ENCODE measurements at regions not wholly inside any gene's neighbourhood (a gene's known extent, or its start where the extent isn't known, plus 50 kb on each side); places are given as distances from the start of the nearest gene placed in this dataset.

DNA sequence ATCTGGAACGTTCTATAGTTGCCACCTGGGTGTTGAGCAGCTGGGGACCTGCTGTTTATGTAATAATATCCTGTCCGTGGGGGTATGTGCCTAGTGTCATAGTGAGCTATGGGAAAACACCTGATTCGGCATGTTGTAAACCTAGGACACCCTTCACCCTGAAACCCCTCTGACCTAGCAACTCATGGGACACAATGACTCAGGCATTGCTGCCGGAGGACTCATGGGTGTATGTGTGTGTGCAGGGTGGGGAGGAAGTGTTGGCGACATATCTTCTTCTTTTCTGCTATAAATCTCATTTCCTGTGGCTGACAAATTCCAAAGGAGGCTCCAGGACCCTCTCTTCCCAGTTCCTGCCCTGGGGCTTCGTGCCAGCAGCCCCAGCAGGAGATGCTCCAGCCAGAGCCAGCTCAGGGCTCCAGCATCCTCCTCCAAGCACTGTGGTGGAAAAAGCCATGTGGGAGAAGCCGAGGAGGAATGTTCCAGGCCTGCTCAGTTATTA, 77.0 kb upstream of the PODXL start:
- H3K4me1 Mint-ChIP-seq (ENCODE audit: low read depth, unreplicated experiment), result no peaks in the 10 kb centered on the region
- H3K4me3 Mint-ChIP-seq (ENCODE audit: unreplicated experiment), result no peak overlapping the region
- peaks cover 5% of the 10 kb centered on the region for H3K27me3 Mint-ChIP-seq (ENCODE audit: unreplicated experiment)
- no peaks in the 10 kb centered on the region for H3K36me3 Mint-ChIP-seq (ENCODE audit: unreplicated experiment)
- no peak overlapping the region for H3K27ac Mint-ChIP-seq (ENCODE audit: unreplicated experiment)
- no peak for DNase-seq
- TF ChIP-seq, protein P1, sequence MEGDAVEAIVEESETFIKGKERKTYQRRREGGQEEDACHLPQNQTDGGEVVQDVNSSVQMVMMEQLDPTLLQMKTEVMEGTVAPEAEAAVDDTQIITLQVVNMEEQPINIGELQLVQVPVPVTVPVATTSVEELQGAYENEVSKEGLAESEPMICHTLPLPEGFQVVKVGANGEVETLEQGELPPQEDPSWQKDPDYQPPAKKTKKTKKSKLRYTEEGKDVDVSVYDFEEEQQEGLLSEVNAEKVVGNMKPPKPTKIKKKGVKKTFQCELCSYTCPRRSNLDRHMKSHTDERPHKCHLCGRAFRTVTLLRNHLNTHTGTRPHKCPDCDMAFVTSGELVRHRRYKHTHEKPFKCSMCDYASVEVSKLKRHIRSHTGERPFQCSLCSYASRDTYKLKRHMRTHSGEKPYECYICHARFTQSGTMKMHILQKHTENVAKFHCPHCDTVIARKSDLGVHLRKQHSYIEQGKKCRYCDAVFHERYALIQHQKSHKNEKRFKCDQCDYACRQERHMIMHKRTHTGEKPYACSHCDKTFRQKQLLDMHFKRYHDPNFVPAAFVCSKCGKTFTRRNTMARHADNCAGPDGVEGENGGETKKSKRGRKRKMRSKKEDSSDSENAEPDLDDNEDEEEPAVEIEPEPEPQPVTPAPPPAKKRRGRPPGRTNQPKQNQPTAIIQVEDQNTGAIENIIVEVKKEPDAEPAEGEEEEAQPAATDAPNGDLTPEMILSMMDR (IDR thresholded peaks at IDR 0.05; ENCODE audit: partially characterized antibody, unreplicated experiment), result no peak
- H3K9me3 Mint-ChIP-seq (ENCODE audit: unreplicated experiment), result peaks cover 5% of the 10 kb centered on the region

- Mint-ChIP-seq H3K9me3 (ENCODE audit: unreplicated experiment) (peaks cover 6% of the 10 kb centered on the region), H3K27ac (ENCODE audit: unreplicated experiment) (no peak overlapping the region), H3K36me3 (ENCODE audit: unreplicated experiment) (no peaks in the 10 kb centered on the region), H3K27me3 (ENCODE audit: unreplicated experiment) (peaks cover 8% of the 10 kb centered on the region), H3K4me1 (ENCODE audit: low read depth, unreplicated experiment) (no peaks in the 10 kb centered on the region), H3K4me3 (ENCODE audit: unreplicated experiment) (no peak overlapping the region)
- TF ChIP-seq, protein P1 (IDR thresholded peaks at IDR 0.05; ENCODE audit: partially characterized antibody, unreplicated experiment), result no peak
- DNase-seq, result no peak
Measured at GRCh38 chr7:131630427-131630826, 74.0 kb upstream of the PODXL start.

GRCh38 chr7:131629217-131629882, 72.9 kb upstream of the PODXL start:
- Mint-ChIP-seq H3K36me3 (ENCODE audit: unreplicated experiment) (no peaks in the 10 kb centered on the region), H3K27me3 (ENCODE audit: unreplicated experiment) (peaks cover 6% of the 10 kb centered on the region), H3K27ac (ENCODE audit: unreplicated experiment) (no peak overlapping the region), H3K4me1 (ENCODE audit: low read depth, unreplicated experiment) (no peaks in the 10 kb centered on the region), H3K9me3 (ENCODE audit: unreplicated experiment) (peaks cover 6% of the 10 kb centered on the region), H3K4me3 (ENCODE audit: unreplicated experiment) (no peak overlapping the region)
- DNase-seq, result no peak
- TF ChIP-seq, protein P1 (IDR thresholded peaks at IDR 0.05; ENCODE audit: partially characterized antibody, unreplicated experiment), result no peak

DNA sequence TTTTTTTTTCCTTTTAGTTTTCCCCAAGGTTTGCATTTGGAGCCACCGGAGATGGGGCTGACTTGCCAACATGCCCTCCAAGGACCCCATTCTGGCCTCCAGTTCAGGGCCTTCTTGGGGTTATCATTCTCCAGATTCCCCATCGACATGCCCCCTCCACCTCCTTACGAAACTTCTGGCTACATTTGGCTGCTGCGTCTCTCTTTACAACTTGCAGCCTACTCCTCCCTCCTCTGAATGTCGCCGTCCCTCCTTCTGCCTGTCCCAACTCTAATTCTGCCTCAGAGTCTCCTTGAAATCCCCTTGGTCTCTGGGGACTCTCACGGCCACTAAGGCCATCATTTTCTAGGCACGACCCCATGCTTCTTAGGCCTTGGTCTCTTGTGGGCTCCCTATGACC, 72.2 kb upstream of the PODXL start:
- no peak overlapping the region for H3K27ac Mint-ChIP-seq (ENCODE audit: unreplicated experiment)

DNA sequence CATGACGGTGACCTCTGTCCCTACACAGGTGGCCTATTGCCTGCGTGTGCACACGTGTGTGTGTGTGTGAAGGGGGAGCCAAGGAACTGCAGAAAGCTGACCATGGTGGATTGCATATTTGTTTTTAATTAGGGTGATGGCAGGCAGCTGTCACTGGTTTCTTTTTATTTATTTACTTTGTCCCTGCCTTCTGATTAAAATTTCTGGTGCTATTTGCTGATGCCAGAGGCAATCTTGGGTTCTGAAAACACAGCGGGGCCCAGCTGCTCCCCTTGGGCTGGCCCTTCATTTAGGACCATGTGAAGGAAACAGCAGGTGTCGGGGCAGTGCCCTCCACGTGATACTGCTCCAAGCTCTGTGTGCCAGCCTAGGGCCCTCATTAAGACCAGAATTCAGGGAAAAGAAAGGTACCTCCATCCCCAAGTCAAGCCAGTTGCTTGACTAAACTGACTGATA, 71.3 kb upstream of the PODXL start:
- peaks cover 9% of the 10 kb centered on the region for H3K9me3 Mint-ChIP-seq (ENCODE audit: unreplicated experiment)
- H3K27ac Mint-ChIP-seq (ENCODE audit: unreplicated experiment), result no peak overlapping the region
- H3K27me3 Mint-ChIP-seq (ENCODE audit: unreplicated experiment), result peaks cover 6% of the 10 kb centered on the region
- no peaks in the 10 kb centered on the region for H3K4me1 Mint-ChIP-seq (ENCODE audit: low read depth, unreplicated experiment)
- DNase-seq, result no peak
- H3K4me3 Mint-ChIP-seq (ENCODE audit: unreplicated experiment), result no peak overlapping the region
- no peaks in the 10 kb centered on the region for H3K36me3 Mint-ChIP-seq (ENCODE audit: unreplicated experiment)
- TF ChIP-seq, protein P1 (IDR thresholded peaks at IDR 0.05; ENCODE audit: partially characterized antibody, unreplicated experiment), result no peak

More for the DNA sequence above, 72.2 kb upstream of the PODXL start:
- H3K4me3 Mint-ChIP-seq (ENCODE audit: unreplicated experiment), result no peak overlapping the region
- peaks cover 6% of the 10 kb centered on the region for H3K27me3 Mint-ChIP-seq (ENCODE audit: unreplicated experiment)
- DNase-seq, result no peak
- no peaks in the 10 kb centered on the region for H3K36me3 Mint-ChIP-seq (ENCODE audit: unreplicated experiment)
- no peaks in the 10 kb centered on the region for H3K4me1 Mint-ChIP-seq (ENCODE audit: low read depth, unreplicated experiment)
- TF ChIP-seq, protein P1 (IDR thresholded peaks at IDR 0.05; ENCODE audit: partially characterized antibody, unreplicated experiment), result no peak
- H3K9me3 Mint-ChIP-seq (ENCODE audit: unreplicated experiment), result peaks cover 7% of the 10 kb centered on the region
